Kidney (tissue), 13 donors: ENCODE measurements at regions not wholly inside any gene's neighbourhood (a gene's known extent, or its start where the extent isn't known, plus 50 kb on each side); places are given as distances from the start of the nearest gene placed in this dataset.
A peak's percentile ranks its signal among the peaks of the same experiment; 100 is the strongest.

ENCODE experiments used
- DNase-seq, 5 donors: peaks; one replicate each; pipeline ENCODE4 v3.0.0-alpha.2; 2013 to 2020
- FAIRE-seq: peaks from 2 replicates; lab custom pipeline; 2012; peaks lifted over from hg19 to GRCh38; lab: Jason Lieb, UNC
- H3K27ac ChIP-seq, 2 donors: one replicate each; pipeline ENCODE4 v1.7.0; 2013; ENCODE audit warnings: low read depth in 2 of 2, low read length in 2 of 2, inconsistent platforms in 1 of 2
- H3K27me3 ChIP-seq: one replicate; pipeline ENCODE4 v1.7.1; 2013; ENCODE audit warnings: low read length, inconsistent platforms; ENCODE audit not compliant: control insufficient read depth, insufficient read depth
- H3K36me3 ChIP-seq, 3 donors: one replicate each; pipeline versions ENCODE4 v1.7.0 to v1.7.1; 2013; ENCODE audit warnings: low read length in 3 of 3, control low read depth in 1 of 3, inconsistent platforms in 1 of 3; ENCODE audit not compliant: insufficient read depth in 3 of 3, control insufficient read depth in 2 of 3
- H3K4me1 ChIP-seq, 3 donors: one replicate each; pipeline versions ENCODE4 v1.7.0 to v1.7.1; 2013; ENCODE audit warnings: low read length in 3 of 3, inconsistent platforms in 1 of 3, low read depth in 1 of 3; ENCODE audit not compliant: control insufficient read depth in 2 of 3, insufficient read depth in 2 of 3
- H3K4me3 ChIP-seq, 3 donors: one replicate each; pipeline versions ENCODE4 v1.7.0 to v1.8.1; 2013; ENCODE audit warnings: low read length in 3 of 3, control low read depth in 1 of 3, inconsistent platforms in 1 of 3
- H3K9ac ChIP-seq, 3 donors: one replicate each; pipeline versions ENCODE4 v1.7.0 to v1.7.1; 2013; ENCODE audit warnings: low read length in 3 of 3, control low read depth in 1 of 3, inconsistent platforms in 1 of 3
- H3K9me3 ChIP-seq, 3 donors: one replicate each; pipeline versions ENCODE4 v1.7.0 to v1.7.1; 2013; ENCODE audit warnings: low read length in 3 of 3, control low read depth in 1 of 3, inconsistent platforms in 1 of 3; ENCODE audit not compliant: control insufficient read depth in 2 of 3, insufficient read depth in 1 of 3
- CTCF ChIP-seq: IDR thresholded peaks from 3 replicates; pipeline ENCODE4 v1.5.1; 2012; ENCODE audit warnings: mild to moderate bottlenecking, moderate library complexity, borderline replicate concordance; ENCODE audit not compliant: insufficient read depth; ENCODE audit errors: extremely low read depth
- intact Hi-C: fragments of 100-400 bp; cut with DNase I; formaldehyde crosslinking; loops from one replicate; pipeline ENCODE4 v1.11.1; 2022
- donor health status: control.
- donor health status: control.
- donor health status: control.
- donor health status: control.
- donor health status: control.
- donor health status: DM: yes; HTN: yes; CAD: no.
- donor health status: Normal renal cell carcinoma (clear cell type).

GRCh38 chr7:153052206-153052605 is 292.7 kb downstream of the ACTR3B start:
- Histone ChIP-seq H3K27me3 (no peaks in the 10 kb centered on the region), H3K9ac (no peak overlapping the region), H3K4me3 (no peak overlapping the region), H3K27ac (no peak overlapping the region), H3K9me3 (no peaks in the 10 kb centered on the region), H3K36me3 (no peaks in the 10 kb centered on the region), H3K4me1 (no peaks in the 10 kb centered on the region)
- TF ChIP-seq CTCF = no peak
- FAIRE-seq (no peak), DNase-seq (no peak)
- intact Hi-C loops = no loop called here

- Histone ChIP-seq H3K9ac (no peak overlapping the region), H3K4me1 (no peaks in the 10 kb centered on the region), H3K27ac (no peak overlapping the region), H3K4me3 (no peak overlapping the region), H3K36me3 (no peaks in the 10 kb centered on the region), H3K9me3 (no peaks in the 10 kb centered on the region), H3K27me3 (no peaks in the 10 kb centered on the region)
- intact Hi-C loops = no loop called here
- no peak for FAIRE-seq
- TF ChIP-seq CTCF = no peak
- DNase-seq = peak in 4 of 5 donors; percentile 63 to 81 (median 78)
Observed at GRCh38 chr7:153061910-153062528, 302.5 kb downstream of the ACTR3B start.

- Histone ChIP-seq H3K4me1 (no peaks in the 10 kb centered on the region), H3K27me3 (no peaks in the 10 kb centered on the region), H3K9ac (no peak overlapping the region), H3K27ac (no peak overlapping the region), H3K4me3 (no peak overlapping the region), H3K9me3 (no peaks in the 10 kb centered on the region), H3K36me3 (no peaks in the 10 kb centered on the region)
- intact Hi-C loops = no loop called here
- FAIRE-seq = no peak
- TF ChIP-seq CTCF = no peak
- no peak for DNase-seq
Observed at GRCh38 chr7:153065051-153065450, 305.5 kb downstream of the ACTR3B start.

GRCh38 chr7:153066711-153067110 is 307.2 kb downstream of the ACTR3B start:
- Histone ChIP-seq H3K4me3 (no peak overlapping the region), H3K36me3 (no peaks in the 10 kb centered on the region), H3K9ac (no peak overlapping the region), H3K27ac (no peak overlapping the region), H3K9me3 (no peaks in the 10 kb centered on the region), H3K4me1 (no peaks in the 10 kb centered on the region), H3K27me3 (no peaks in the 10 kb centered on the region)
- TF ChIP-seq CTCF = no peak
- FAIRE-seq (no peak), DNase-seq (no peak)
- intact Hi-C loops = no loop called here
